ENCODE measurements at regions not wholly inside any gene's neighbourhood (a gene's known extent, or its start where the extent isn't known, plus 50 kb on each side); places are given as distances from the start of the nearest gene placed in this dataset.

DNA sequence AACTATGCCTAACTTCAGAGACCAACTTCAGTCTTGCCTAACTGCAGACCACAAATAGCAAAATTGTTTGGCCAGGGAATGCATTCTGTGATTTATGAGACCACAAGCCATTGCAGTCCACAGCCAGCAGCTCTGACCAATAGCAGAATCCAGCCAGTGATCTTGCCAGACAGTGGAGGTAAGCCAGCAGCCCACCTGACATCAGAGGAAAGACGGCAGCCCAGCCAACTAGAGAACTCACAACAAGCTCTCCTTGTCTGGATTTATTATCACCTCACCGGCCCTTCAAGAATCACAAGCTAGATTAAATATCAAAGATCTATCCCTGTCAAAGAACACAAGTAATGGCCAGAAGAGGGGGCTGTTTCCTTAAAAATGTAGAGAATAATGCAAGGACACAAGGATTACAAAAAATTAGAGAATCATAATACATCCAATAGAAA, 66.5 kb upstream of the SLC35F1 start:
- H3K27ac ChIP-seq, result no peak overlapping the region
- H3K27me3 ChIP-seq, result no peaks in the 10 kb centered on the region
- H3K36me3 ChIP-seq (replicated peaks in 1 of 2; ENCODE audit: insufficient read depth in 1 of 2, low read depth in 2 of 2), result no peaks in the 10 kb centered on the region
- ATAC-seq, result no peak
- H3K4me1 ChIP-seq, result no peaks in the 10 kb centered on the region
- intact Hi-C loops (cut with DNase I), result no loop called here
- H3K4me3 ChIP-seq, result no peak overlapping the region
- no peaks in the 10 kb centered on the region for H3K9me3 ChIP-seq
- peak in 1 of 4 donors; percentile 8 for DNase-seq
- WGBS, 2 donors, result 5 to 8% methylated on average over 2 of the region's 2 CpGs
- no peak for TF ChIP-seq POLR2A (IDR thresholded peaks at IDR 0.05)
- TF ChIP-seq, protein P1, sequence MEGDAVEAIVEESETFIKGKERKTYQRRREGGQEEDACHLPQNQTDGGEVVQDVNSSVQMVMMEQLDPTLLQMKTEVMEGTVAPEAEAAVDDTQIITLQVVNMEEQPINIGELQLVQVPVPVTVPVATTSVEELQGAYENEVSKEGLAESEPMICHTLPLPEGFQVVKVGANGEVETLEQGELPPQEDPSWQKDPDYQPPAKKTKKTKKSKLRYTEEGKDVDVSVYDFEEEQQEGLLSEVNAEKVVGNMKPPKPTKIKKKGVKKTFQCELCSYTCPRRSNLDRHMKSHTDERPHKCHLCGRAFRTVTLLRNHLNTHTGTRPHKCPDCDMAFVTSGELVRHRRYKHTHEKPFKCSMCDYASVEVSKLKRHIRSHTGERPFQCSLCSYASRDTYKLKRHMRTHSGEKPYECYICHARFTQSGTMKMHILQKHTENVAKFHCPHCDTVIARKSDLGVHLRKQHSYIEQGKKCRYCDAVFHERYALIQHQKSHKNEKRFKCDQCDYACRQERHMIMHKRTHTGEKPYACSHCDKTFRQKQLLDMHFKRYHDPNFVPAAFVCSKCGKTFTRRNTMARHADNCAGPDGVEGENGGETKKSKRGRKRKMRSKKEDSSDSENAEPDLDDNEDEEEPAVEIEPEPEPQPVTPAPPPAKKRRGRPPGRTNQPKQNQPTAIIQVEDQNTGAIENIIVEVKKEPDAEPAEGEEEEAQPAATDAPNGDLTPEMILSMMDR (IDR thresholded peaks at IDR 0.05), result peak in 3 of 7 experiments; percentile 16 to 46 (median 25)

DNA sequence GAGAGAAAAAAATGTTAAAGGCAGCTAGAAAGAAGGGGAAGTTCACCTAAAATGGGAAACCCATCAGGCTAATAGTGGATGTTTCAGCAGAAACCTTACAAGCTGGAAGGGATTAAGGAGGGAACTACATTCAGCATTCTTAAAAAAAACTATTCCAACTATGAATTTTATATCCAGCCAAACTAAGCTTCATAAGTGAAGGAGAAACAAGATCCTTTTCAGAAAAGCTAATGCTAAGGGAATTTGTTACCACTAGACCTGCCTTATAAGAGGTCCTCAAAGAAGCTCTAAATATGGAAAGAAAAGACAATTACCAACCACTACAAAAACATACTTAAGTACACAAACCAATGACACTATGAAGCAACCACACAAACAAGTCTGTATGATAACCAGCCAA, 59.2 kb upstream of the SLC35F1 start:
- no peaks in the 10 kb centered on the region for H3K27me3 ChIP-seq
- no peaks in the 10 kb centered on the region for H3K36me3 ChIP-seq (replicated peaks in 1 of 2; ENCODE audit: insufficient read depth in 1 of 2, low read depth in 2 of 2)
- H3K4me1 ChIP-seq, result no peaks in the 10 kb centered on the region
- H3K27ac ChIP-seq, result no peak overlapping the region
- peaks cover 0 to 4% (median 0%) of the 10 kb centered on the region in 3 donors for H3K9me3 ChIP-seq
- intact Hi-C loops (cut with DNase I), result no loop called here
- no peak overlapping the region for H3K4me3 ChIP-seq
- ATAC-seq, result no peak
- no peak for DNase-seq
- TF ChIP-seq, protein P1 (IDR thresholded peaks at IDR 0.05), result no peak
- TF ChIP-seq POLR2A (IDR thresholded peaks at IDR 0.05), result no peak

DNA sequence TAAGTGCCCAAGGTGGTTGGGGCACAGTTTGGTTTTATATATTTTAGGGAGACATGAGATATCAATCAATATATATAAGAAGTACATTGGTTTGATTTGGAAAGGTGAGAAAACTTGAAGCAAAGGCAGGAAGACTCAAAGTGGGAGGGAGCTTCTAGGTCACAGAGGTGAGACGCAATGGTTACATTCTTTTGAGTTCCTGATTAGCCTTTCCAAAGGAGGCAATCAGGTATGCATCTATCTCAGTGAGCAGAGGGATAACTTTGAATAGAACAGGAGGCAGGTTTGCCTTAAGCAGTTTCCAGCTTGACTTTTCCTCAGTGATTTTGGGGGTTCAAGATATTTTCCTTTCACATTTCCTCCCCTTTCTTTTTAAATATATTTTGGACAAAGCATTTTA, 58.0 kb upstream of the SLC35F1 start:
- intact Hi-C loops (cut with DNase I), result no loop called here
- DNase-seq, result no peak
- ATAC-seq, result no peak
- H3K4me3 ChIP-seq, result no peak overlapping the region
- 36 to 56% methylated on average over 1 of the region's 1 CpG for WGBS, 2 donors
- H3K4me1 ChIP-seq, result no peaks in the 10 kb centered on the region
- no peaks in the 10 kb centered on the region for H3K27me3 ChIP-seq
- H3K27ac ChIP-seq, result no peak overlapping the region
- H3K36me3 ChIP-seq (replicated peaks in 1 of 2; ENCODE audit: insufficient read depth in 1 of 2, low read depth in 2 of 2), result no peaks in the 10 kb centered on the region
- TF ChIP-seq, protein P1 (IDR thresholded peaks at IDR 0.05), result no peak
- no peak for TF ChIP-seq POLR2A (IDR thresholded peaks at IDR 0.05)
- H3K9me3 ChIP-seq, result peaks cover 0 to 4% (median 0%) of the 10 kb centered on the region in 3 donors
